Spleen (tissue), 7 donors: ENCODE measurements at regions not wholly inside any gene's neighbourhood (a gene's known extent, or its start where the extent isn't known, plus 50 kb on each side); places are given as distances from the start of the nearest gene placed in this dataset.

Experiments used
- POLR2A ChIP-seq, 3 donors: fragments of 450-650 bp; IDR thresholded peaks; one replicate each; pipeline ENCODE4 v1.5.1; 2017; ENCODE audit warnings: antibody characterized with exemption in 3 of 3, mild to moderate bottlenecking in 1 of 3
- POLR2AphosphoS5 ChIP-seq, 3 donors: sonication (generic); formaldehyde crosslinking; IDR thresholded peaks; one replicate each; pipeline ENCODE4 v1.5.1; 2017; ENCODE audit warnings: antibody characterized with exemption in 3 of 3
- TF ChIP-seq, protein P1 (sequence below), 11 experiments: fragments of 200-600 bp in 7 of 11; fragments of 450-650 bp in 4 of 11; sonication (generic) in 4 of 11; IDR thresholded peaks in 8 of 11; conservative IDR thresholded peaks in 3 of 11; 1 replicate in 7 of 11; 2 replicates in 4 of 11; pipeline versions ENCODE4 v1.4.0 to v1.8.0; 2016 to 2021; ENCODE audit warnings: antibody characterized with exemption in 11 of 11, inconsistent platforms in 4 of 11, mild to moderate bottlenecking in 1 of 11
- donor health status: DM: no; HTN: no; CAD: no; lungs with moderate emphysema.
- donor health status: DM: no; HTN: no; CAD: no.
- donor health status: DM: no; HTN: no; CAD: no.

- TF ChIP-seq, protein P1, sequence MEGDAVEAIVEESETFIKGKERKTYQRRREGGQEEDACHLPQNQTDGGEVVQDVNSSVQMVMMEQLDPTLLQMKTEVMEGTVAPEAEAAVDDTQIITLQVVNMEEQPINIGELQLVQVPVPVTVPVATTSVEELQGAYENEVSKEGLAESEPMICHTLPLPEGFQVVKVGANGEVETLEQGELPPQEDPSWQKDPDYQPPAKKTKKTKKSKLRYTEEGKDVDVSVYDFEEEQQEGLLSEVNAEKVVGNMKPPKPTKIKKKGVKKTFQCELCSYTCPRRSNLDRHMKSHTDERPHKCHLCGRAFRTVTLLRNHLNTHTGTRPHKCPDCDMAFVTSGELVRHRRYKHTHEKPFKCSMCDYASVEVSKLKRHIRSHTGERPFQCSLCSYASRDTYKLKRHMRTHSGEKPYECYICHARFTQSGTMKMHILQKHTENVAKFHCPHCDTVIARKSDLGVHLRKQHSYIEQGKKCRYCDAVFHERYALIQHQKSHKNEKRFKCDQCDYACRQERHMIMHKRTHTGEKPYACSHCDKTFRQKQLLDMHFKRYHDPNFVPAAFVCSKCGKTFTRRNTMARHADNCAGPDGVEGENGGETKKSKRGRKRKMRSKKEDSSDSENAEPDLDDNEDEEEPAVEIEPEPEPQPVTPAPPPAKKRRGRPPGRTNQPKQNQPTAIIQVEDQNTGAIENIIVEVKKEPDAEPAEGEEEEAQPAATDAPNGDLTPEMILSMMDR (IDR thresholded peaks at IDR 0.05 in 8 of 11, conservative IDR thresholded peaks at IDR 0.05 in 3 of 11), result no peak
- TF ChIP-seq POLR2A (IDR thresholded peaks at IDR 0.05) (no peak), POLR2AphosphoS5 (IDR thresholded peaks at IDR 0.05) (no peak)
These were observed 601.7 kb upstream of the ZNF717 start for GRCh38 chr3:76387000-76387399.
